ENCODE measurements at regions not wholly inside any gene's neighbourhood (a gene's known extent, or its start where the extent isn't known, plus 50 kb on each side); places are given as distances from the start of the nearest gene placed in this dataset.
"Not testable (repeated sequence)": the region's sequence is repeated elsewhere in the genome, so short reads cannot be mapped to it uniquely, and the experiment has no call there.

- no peak for DNase-seq (ENCODE audit: low read depth in 2 of 2)
These were observed 105.9 kb upstream of the TSC22D2 start for GRCh38 chr3:150302246-150302645.

- no peak for DNase-seq (ENCODE audit: low read depth in 2 of 2)
These were observed 107.1 kb upstream of the TSC22D2 start for GRCh38 chr3:150300852-150301517.

- no peak for DNase-seq (ENCODE audit: low read depth in 2 of 2)
These were observed 107.7 kb upstream of the TSC22D2 start for GRCh38 chr3:150300388-150300787.

- no peak for DNase-seq (ENCODE audit: low read depth in 2 of 2)
These were observed 108.9 kb upstream of the TSC22D2 start for GRCh38 chr3:150299201-150299600.

GRCh38 chr3:150296966-150297365, 111.1 kb upstream of the TSC22D2 start:
- no peak for DNase-seq (ENCODE audit: low read depth in 2 of 2)

- no peak for DNase-seq (ENCODE audit: low read depth in 2 of 2)
These were observed 111.9 kb upstream of the TSC22D2 start for GRCh38 chr3:150296123-150296735.

GRCh38 chr3:150293401-150294001, 114.6 kb upstream of the TSC22D2 start:
- no peak for DNase-seq (ENCODE audit: low read depth in 2 of 2)

GRCh38 chr3:150292891-150293290, 115.2 kb upstream of the TSC22D2 start:
- DNase-seq (ENCODE audit: low read depth in 2 of 2) = no peak

GRCh38 chr3:150291515-150291914, 116.6 kb upstream of the TSC22D2 start:
- no peak for DNase-seq (ENCODE audit: low read depth in 2 of 2)

GRCh38 chr3:150286390-150287147, 121.5 kb upstream of the TSC22D2 start:
- no peak for DNase-seq (ENCODE audit: low read depth in 2 of 2)

- DNase-seq (ENCODE audit: low read depth in 2 of 2) = no peak
These were observed 122.5 kb upstream of the TSC22D2 start for GRCh38 chr3:150285601-150286000.

- no peak for DNase-seq (ENCODE audit: low read depth in 2 of 2)
These were observed 129.2 kb upstream of the TSC22D2 start for GRCh38 chr3:150278843-150279381.

GRCh38 chr3:150278195-150278594, 129.9 kb upstream of the TSC22D2 start:
- no peak for DNase-seq (ENCODE audit: low read depth in 2 of 2)

- DNase-seq (ENCODE audit: low read depth in 2 of 2) = no peak
These were observed 130.7 kb upstream of the TSC22D2 start for GRCh38 chr3:150277444-150277843.

GRCh38 chr3:150275941-150276340, 132.2 kb upstream of the TSC22D2 start:
- DNase-seq (ENCODE audit: low read depth in 2 of 2) = no peak

- DNase-seq (ENCODE audit: low read depth in 2 of 2) = no peak
These were observed 133.7 kb upstream of the TSC22D2 start for GRCh38 chr3:150274372-150274771.

GRCh38 chr3:150273396-150273795, 134.7 kb upstream of the TSC22D2 start:
- no peak for DNase-seq (ENCODE audit: low read depth in 2 of 2)

- DNase-seq (ENCODE audit: low read depth in 2 of 2) = no peak
These were observed 136.5 kb upstream of the TSC22D2 start for GRCh38 chr3:150271591-150271960.

- no peak for DNase-seq (ENCODE audit: low read depth in 2 of 2)
These were observed 137.1 kb upstream of the TSC22D2 start for GRCh38 chr3:150270883-150271590.

GRCh38 chr3:150270444-150270843, 137.7 kb upstream of the TSC22D2 start:
- DNase-seq (ENCODE audit: low read depth in 2 of 2) = not testable (repeated sequence)

GRCh38 chr3:150269526-150269925, 138.6 kb upstream of the TSC22D2 start:
- no peak for DNase-seq (ENCODE audit: low read depth in 2 of 2)

Measured in stimulated activated CD8-positive, alpha-beta memory T cell treated with anti-CD3 and anti-CD28 coated beads, Interleukin-7, amount 100 ng/mL, for 4 hours (primary cell).